NT2/D1 (cell line): ENCODE measurements at regions not wholly inside any gene's neighbourhood (a gene's known extent, or its start where the extent isn't known, plus 50 kb on each side); places are given as distances from the start of the nearest gene placed in this dataset.

Source experiments
- SUZ12 ChIP-seq: IDR thresholded peaks from 2 replicates; pipeline ENCODE4 v1.6.1; 2011; ENCODE audit not compliant: insufficient read length, insufficient read depth; ENCODE audit errors: extremely low read depth
- ZNF274 ChIP-seq: IDR thresholded peaks from 2 replicates; pipeline ENCODE4 v1.6.1; 2011; ENCODE audit warnings: mild to moderate bottlenecking, low read depth, low read length

DNA sequence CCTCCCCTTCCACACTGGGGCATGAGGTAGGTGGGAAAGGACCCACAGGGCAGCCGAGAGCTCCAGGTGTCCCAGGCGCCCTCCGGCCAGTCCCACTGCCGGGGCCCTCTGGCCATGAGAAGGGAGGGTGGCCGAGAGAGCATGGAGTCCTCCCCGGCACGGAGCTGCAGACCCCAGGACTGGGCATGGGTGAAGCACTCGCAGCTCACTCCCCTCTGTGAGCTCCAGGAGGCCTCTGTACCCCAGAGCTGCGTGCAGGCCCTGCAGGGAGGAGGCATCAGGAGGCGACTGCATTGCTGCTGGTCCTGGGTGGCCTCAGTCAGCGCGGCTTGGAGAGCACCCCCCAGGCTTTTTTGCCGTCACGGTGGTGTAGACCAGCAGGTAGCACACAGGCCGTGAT is 80.1 kb upstream of the TTC34 start:
- TF ChIP-seq ZNF274: no peak
- no peak for TF ChIP-seq SUZ12
